Activated CD4-positive, CD25-positive, alpha-beta regulatory T cell (primary cell): ENCODE measurements at regions not wholly inside any gene's neighbourhood (a gene's known extent, or its start where the extent isn't known, plus 50 kb on each side); places are given as distances from the start of the nearest gene placed in this dataset.

Source experiments
- DNase-seq, 4 experiments: peaks; one replicate each; lab custom pipeline; 2025; lab: John Stamatoyannopoulos, UW

DNA sequence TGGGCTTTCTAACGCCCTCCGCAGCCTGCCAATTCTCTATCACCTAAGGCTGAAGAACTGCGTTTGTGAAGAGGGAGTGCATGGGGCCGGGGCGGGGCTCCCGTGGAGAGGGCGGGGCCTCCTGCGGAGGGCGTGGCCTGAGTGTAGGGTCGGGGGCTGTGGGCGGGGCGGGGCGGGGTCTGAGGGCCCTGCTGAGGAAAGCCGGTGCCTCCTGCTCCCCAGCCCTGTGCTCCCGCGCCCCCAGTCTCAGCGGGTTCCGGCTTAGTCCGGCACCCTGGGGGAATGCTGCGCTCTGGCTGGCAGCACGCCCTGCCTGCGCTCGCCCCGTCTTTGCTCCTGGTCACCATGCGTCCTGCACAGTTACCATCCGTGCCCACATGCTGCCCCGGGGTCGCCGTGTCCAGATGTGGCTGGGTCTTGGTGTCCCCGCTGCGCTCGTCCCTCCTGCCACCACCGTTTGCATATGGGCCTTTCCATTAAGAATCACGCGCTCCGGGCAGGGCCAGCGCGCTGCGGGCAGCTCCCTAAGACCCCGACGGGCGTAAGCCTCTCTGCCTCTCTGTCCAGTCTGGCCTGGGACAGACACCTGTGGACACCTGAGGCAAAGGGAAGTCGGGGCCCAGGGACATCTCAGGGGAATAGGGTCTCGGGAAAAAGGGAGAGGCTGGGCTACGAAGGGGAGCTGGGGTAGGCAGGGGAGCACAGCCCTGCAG lies 144.0 kb upstream of the RET start:
- peak in 1 of 4 experiments; percentile 27 for DNase-seq

DNA sequence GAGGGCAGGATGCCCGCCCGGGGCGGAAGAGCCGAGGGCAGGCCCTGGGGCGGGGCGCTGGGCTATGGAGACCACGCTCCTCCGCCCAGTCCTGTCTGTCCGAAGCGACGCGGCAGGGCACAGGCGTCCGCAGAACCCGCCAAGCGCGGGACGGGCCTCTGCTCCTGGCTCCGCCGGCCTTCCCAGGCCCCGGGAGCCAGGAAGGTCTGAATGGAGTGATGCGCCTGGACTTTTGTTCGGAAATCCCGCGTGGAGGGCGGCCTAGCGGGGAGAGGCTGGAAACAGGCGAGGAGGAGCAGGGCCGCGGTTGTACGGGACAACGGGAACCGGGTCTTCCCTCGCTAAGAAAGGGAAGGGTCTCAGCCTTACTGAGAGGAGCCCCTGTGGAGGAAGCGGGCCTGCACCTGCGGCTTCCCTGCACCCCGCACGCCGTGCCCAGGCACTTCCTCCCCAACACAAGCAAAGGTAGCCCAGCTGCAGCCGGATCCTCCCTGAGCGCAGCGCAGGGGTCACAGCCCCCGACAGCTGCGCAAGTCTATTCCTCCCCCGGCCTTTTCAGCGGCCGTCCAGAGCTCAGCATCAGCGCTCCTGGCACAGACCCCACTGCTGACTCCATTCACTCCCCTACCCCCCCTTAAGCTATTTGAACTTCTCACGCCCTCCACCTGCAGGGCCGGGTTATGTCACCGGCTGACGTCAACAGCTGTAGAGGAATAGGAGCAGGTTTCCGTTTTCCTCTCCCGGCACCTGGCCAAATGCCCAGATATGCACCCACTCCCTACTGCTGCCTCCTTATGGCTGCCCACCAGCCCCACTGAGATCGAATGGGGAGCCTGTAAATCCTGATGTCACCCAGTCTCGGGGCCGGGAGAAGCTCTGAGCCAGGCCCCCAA lies 143.2 kb upstream of the RET start:
- no peak for DNase-seq

DNA sequence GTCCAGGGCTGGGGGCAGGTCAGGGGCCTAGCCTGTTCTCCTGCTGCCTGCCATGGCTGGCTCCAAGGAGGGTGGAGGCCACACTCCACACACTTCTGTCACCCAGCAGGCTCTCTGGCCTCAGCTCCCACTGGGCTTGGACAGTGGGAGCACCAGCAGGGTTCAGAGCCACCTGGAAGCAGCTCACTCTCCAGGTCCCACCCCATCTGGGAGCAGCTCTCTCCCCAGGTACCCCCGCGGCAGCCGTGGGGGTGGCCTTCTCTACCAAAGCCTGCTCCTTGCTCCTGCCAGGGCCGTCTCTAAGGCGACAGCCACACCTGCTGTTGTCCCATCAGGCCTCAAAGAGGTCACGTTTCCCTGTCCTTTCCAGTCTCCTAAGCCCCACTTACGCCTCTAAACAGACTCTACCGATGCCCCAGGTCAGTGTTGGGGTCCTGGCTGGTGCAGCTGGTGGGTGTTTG lies 142.5 kb upstream of the RET start:
- no peak for DNase-seq

DNA sequence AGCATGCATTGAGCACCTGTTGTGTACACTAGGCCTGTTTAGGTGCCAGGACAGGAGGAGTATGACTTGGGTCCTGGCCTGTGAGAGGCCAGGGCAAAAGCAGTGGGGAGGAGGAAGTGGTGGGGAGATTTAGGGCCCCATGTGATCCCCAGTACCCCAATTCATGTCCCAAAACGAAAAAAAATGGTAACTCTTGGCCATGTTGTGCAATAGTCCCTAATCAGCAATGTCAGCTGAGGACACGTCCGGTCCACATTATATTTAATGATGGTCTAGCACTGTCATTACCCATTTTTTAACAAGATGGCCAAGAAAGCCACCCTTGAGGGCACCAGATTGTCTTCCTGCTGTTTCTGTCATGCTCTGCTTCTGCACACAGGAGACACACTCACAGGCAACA lies 142.0 kb upstream of the RET start:
- DNase-seq, result no peak

DNA sequence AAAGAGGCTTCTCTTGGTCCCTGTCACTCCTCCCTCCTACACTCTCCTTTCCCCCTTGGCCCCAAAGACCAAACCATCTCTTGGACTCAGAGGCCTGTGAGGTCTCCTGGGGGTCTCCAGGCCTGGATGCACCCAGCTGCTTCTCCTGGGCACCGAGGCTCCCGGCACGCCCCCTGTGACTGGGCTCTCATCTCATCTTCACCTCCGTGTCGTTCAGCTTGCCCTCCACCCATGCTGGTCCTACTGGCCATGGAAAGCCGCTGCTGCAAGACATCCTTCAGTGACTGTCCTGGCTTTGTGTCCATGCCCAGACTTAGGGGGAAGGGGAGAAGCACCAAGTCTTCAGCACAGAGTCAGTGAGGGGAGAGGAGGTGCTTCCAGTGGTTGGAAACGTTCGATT lies 141.4 kb upstream of the RET start:
- DNase-seq, result no peak

DNA sequence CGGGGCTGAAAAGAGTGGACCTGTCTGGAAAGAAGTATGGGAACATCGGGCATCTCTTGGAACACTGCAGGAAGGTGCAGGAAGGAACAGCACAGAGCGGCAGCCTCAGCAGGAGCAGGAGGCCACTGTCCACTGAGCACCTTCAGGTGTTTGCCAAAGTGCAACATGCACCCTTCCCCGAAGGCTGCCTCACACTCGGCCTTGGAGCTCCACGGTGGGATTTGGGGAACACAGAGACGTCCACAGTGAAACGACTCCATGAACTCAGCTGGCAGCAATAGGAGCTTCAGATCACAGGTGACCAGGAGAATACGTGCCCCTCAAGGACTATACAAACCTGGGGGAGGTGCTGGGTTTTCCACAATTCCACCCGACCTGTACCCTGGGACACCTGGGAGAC lies 140.3 kb upstream of the RET start:
- DNase-seq, result no peak

DNA sequence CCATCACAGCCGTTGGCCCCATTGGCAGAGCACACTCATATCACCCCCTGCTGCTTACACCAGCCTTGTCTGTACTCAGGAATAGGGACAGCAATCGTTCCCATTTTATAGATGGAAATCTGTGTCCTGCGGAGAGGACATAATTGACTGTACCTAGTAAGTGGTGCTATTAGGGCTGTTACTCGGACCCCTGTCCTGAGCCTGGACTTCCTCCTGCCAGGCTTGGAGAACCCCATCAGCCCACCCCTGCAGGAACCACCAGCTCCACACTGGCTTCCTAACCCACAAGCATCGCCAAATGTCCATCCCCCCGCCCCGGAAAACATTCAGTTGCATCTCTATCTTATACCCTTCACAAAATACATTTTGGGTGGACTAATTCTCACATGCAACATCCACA lies 139.8 kb upstream of the RET start:
- DNase-seq, result no peak

DNA sequence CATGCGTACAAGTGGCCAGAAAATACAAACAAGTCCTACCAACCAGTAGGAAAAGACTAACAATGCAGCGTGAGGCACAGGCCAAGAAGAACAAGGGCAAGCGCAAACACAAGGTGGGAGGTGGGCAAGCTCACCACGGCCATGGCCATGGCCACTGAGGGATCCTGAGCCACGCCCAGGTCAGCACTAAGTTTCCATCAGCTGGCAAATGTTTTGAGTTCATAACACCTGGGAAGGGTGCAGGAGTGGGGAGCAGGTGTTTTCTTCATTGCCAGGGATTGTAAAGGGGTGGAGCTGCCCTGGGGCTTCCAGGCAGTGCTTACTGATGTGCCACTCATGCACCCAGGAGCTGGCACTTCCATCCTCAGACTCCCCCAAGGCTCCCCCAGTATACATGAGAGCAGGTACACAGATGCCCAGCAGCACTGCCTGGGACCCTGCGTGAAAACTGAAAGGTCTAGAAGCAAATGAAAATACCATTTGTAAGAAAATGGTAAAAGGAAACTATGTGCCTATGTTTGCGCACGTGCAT lies 139.2 kb upstream of the RET start:
- DNase-seq, result no peak

DNA sequence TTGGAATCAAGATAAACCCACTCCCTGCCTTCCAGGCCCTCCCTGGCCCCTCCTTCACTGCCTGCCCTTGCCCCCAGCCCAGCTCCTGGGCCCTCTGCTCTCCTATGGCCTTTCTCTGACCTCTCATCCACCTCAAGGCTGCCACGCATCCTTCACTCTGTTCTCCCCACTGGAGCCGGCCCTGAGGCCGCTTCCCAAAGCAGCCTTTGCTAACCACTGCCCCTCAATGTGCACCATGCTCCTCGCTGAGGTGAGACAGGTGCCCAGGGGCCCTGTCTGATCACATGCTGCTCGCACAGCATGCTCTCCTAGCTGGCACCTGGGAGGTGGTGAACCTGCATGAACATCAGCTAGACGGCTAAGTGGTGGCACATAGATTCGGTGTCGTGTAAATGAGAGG lies 138.5 kb upstream of the RET start:
- no peak for DNase-seq

DNA sequence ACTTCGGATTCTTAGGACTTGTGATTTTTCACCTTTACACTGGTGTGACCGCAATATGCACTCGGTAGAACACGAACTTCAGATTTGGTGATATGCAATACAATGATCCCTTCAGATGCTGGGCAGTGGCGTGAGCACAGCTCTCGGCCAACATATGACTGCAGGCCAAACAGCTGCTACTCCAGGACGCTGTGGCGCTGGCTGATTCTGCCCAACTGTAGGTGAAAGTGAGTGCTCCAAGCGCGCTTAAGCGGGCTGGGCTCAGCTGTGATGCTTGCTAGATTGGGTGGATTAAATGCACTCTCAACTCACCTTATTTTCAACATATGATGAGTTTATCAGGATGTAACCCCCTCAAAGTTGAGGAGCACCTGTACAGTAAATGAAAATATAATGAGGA lies 137.6 kb upstream of the RET start:
- DNase-seq, result no peak

DNA sequence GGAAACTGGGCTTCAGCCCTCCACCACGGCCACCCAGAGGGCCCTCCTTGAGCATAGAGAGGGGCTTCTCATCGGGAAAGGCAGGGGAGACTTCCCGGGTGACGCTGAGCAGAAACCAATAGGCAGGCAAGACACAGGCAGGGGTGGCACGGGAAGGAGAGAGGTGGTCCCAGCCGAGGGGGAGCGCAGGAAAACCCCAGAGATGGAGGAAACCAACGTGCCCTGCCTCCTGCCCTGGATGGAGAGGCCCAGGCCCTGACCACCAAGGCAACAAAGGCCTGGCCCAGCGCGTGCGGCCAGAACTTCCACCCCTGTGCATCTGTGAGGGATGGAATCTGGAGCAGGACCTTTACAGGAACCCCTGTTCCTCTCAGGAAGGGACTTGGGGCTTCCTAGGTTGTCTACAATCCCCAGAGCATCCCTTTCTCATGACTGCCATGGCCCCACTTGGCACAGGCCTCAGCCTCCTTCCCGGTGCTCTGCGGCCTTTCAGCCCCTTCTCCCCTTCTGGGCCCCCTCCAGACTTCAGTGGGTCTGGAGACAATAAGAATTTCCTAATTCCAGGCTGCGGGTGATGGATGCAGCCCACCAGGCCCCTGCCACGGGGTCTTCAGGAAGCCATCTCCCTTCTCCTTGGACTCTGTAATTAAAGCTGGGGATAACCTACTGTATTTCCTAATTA lies 137.0 kb upstream of the RET start:
- DNase-seq, result no peak

DNA sequence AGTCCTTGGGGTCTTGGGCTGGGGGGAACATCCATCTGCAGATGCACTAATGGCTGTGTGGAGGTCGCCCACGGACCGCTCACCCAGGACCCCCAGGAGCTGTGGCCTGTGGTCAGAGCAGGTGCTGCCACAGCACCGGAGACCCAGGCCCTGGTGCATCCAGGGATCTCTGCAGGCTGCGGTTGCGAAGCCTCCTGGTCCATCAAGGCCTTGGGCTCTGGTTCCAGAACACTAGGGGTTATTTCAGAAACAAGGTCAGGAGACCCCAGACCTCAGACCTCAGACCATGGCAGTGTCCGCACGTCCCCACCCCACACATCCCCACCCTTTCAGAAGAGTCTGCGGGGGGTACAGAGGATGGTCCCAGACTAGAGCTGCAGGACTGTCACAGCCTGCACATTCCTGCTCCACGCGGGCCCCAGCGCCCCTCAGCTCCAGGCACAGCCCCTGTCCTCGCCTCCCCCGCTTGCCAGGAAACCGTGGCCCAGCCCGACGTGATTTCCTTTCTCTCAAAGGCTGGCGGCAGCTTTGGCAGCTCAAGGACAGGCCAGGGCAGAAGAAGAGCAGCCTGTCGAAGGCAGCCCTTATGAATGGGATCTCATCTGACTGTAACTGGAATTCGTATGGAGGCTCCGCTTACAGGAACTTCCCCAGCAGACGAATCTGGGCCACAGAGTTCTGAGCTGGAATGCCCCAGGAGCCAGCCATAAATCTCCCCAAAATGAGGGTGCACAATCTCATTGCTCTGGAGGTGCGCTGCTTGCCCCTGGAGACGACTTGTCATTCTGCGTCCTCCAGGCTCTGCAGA lies 136.2 kb upstream of the RET start:
- DNase-seq, result no peak

DNA sequence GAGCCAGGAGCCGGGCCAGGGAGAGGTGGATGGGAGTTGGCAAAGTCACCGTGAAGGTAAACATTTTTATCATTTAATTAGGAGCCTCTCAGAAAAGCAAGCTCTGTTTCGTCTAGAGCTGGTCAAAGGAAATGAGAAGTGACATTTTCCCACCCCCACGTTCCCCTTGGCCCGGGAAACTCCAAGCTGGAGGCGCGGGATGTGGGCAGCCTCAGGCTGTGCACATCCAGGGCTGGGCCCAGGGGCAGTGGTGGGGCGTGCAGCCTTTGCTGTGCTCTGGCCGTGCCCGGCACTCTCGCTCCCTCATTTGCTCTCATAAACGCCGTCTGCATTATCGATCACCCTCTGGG lies 135.6 kb upstream of the RET start:
- no peak for DNase-seq

DNA sequence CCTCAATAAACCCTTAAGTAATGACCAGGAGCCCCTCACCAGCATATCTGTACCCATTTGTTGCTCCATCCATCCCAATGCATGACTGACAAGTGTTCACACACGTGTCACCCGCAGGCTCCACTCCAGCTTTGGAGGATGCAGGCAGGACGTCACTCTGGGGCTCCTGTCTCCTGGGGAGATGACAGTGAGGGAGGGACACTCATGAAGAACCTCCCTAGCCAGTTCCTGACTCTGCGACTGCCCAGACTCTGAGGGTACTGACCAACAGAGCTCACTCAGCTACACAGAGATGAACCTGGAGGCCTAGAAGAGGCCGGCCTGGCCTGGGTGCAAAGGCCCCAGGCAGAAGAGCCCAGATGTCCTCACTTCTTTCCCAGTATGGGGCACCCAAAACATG lies 135.1 kb upstream of the RET start:
- DNase-seq, result no peak

DNA sequence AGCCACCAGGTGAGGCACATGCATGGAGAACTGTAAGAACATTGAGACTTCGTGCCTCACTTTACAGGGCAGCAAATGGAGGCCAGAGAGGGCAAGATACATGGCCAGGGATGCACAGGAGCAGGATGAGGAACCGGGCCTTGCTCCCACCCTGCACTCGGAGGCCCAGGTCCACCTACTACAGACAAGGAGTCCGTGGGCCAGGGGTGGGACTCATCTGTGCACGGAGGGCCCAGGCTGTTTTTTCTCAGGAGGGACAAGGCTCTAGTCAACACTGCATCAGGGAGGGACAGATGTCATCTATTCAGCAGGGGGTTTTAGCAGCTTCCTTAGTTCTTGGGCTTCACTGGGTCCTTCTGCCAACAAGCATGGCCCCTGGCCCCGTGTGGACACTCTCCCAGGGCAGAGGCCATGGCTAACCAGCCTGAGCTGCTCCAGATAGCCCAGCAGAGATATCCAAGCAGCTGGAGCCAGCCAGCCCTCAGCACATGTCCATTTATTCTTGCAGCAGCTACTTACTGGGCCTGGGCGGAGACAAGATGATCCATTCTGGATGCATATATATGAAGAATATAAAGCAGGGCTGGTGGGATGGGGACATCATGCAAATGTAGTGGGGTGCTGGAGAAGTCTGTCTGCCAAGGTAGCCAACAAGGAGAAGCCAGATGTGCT lies 134.5 kb upstream of the RET start:
- no peak for DNase-seq

DNA sequence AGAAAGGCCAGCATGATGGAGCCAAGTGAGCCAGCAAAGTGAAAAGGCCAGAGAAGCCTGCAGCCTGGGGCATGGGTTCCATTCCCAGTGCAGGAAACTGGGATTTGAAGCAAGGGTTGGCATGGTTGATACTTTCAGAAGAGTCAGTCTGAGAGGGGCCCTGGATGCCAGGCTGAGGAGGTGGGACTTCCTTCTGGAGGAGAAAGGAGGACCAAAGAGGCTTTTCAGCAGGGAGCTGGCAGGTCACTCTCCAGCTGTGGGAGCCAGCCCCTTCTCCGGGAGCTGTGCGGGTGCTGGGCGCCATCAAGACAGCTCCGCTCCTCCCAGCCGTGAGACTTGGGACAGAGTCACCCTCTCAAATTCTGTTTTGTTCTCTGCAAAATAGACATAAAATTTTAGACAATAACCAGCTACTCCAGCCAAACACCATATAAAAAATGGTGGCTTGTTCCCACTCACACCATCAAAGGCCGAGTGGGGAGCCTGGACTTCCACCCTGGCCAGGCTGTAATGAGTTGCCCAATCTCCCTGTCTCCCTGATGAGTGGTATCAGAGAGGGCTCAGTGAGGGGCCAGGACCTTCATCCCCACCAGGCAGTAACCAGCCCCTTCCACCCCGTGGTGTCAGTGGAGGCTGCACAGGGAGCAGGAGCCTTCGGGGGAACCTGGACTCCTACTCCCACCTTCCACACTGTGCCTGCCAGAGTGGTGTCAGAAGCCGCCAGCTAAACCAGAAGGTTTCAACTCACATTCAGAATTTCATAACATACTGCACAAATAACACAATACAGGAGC lies 133.6 kb upstream of the RET start:
- DNase-seq, result no peak

DNA sequence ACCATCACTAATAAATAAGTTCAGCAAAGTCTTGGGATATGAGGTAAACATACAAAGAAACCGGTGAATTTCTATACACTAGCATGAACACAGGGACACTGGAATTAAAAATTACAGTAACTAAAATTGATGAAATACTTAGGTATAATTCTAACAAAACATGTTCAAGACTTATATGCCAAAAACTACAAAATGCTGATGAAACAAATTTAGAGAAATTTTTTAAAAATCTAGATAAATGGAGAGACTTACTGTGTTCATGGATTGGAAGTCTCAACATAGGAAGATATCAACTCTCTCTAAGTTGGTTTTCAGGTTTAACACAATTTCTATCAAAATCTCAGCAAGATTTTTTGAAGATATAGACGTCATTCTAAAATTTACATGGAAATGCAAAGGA lies 128.8 kb upstream of the RET start:
- no peak for DNase-seq

DNA sequence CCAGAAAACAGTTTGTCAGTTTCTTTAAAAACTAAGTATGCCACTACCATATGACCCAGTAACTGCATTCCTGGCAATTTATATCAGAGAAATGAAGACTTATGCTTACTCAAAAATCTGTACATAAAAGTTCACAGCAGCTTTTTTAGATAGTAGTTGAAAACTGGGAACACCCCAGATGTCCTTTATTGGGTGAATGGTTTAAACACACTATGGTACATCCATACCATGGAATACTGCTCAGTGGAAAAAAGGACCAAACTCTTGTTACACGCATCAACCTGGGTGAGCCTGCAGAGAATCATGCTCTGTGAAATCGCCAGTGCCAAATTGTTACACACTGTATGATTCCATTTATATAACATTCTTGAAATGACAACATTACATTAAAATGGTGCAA lies 127.6 kb upstream of the RET start:
- DNase-seq, result no peak

DNA sequence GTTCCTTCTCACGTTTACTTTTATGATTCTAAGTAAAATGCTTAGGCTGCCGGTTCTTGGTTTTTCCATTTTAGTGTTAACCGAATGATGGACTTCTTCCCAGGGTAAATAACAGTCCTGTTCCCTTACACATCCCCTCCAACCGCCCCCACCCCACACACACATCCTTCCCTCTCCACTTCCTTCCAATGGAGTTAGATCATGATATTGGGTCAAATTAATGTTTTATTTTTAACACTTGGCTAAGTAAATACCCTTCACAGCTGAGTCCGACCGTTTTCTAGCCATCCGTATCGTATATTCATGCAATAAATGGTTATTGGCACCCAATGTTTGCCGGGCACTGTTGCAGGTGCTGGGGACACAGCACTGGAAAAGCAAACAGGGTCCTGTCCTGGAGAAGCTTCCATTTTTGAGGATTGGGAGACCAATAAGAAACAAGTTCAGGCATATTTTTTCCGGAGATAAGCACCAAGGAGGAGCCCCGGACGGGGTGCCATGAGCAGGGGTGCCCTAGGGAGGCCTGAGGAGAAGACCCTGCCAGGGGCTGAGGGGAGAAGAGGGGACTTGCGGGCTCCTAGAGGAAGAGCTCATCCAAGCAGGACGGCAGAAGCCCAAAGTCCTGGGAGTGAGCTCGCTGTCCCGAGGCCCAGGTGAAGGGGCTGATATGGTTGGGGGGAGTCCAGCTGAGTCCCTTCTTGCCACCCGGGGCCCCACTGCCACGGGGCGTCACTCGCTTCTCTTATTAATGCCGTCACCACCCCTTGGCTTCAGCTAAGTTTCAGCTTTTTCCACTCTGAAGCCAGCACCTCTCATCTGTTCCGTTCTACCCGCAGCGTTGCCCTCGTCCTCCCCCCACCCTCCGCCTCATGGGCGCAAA lies 126.0 kb upstream of the RET start:
- no peak for DNase-seq
